DND-41 (cell line): ENCODE measurements at regions not wholly inside any gene's neighbourhood (a gene's known extent, or its start where the extent isn't known, plus 50 kb on each side); places are given as distances from the start of the nearest gene placed in this dataset.

Experiments used
- CTCF ChIP-seq: IDR thresholded peaks from 2 replicates; pipeline ENCODE4 v1.5.1; 2012; ENCODE audit warnings: borderline replicate concordance, low read length, moderate library complexity, mild to moderate bottlenecking; ENCODE audit not compliant: poor library complexity, severe bottlenecking; ENCODE audit errors: extremely low read depth
- EZH2 ChIP-seq: IDR thresholded peaks from 3 replicates; pipeline ENCODE4 v1.6.1; 2012; ENCODE audit warnings: borderline replicate concordance, low read depth, mild to moderate bottlenecking, moderate library complexity, low read length, inconsistent platforms; ENCODE audit not compliant: severe bottlenecking

DNA sequence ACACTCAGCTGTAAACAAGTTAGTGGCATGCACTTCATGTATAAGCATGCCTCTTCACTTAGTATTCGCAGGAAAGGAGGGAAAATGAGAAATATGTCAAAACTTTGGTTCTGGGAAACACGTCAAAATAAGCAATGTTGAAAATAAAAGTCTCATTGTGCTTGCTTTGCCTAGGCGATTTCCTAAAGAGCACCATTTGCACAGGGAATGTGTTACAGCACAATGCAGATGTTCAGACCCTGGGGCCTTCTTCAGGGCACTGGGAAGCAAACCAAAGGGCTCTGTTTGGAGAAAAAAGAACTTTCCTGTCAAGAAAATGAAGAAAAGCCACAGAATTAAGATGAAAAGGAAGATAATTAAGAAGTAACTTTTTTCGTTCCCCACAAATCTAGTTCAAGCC is 98.6 kb upstream of the PLD5 start:
- TF ChIP-seq CTCF (no peak), EZH2 (no peak)
